Brain microvascular endothelial cell (primary cell): ENCODE measurements at regions not wholly inside any gene's neighbourhood (a gene's known extent, or its start where the extent isn't known, plus 50 kb on each side); places are given as distances from the start of the nearest gene placed in this dataset.
"Not testable (repeated sequence)": the region's sequence is repeated elsewhere in the genome, so short reads cannot be mapped to it uniquely, and the experiment has no call there.

Experiments used
- DNase-seq: peaks from one replicate; pipeline ENCODE4 v3.0.0-alpha.2; 2020
- H3K27ac ChIP-seq: fragments of 250-450 bp; sonication (Bioruptor Pico); 2 replicates; pipeline ENCODE4 v1.5.1; 2020; ENCODE audit warnings: mild to moderate bottlenecking, moderate library complexity
- H3K27me3 ChIP-seq: fragments of 250-450 bp; sonication (Bioruptor Pico); replicated peaks from 2 replicates; pipeline ENCODE4 v1.5.1; 2020; ENCODE audit warnings: mild to moderate bottlenecking
- H3K36me3 ChIP-seq: fragments of 250-450 bp; sonication (Bioruptor Pico); replicated peaks from 2 replicates; pipeline ENCODE4 v1.5.1; 2020; ENCODE audit warnings: mild to moderate bottlenecking
- H3K4me3 ChIP-seq: 2 replicates; pipeline ENCODE4 v1.5.1; 2011; ENCODE audit warnings: low read depth, mild to moderate bottlenecking, control low read depth, low read length, moderate library complexity
- CTCF ChIP-seq: IDR thresholded peaks from 2 replicates; pipeline ENCODE4 v1.5.1; 2011; ENCODE audit warnings: low read depth, mild to moderate bottlenecking, moderate library complexity, low read length, control low read depth, inconsistent platforms; ENCODE audit errors: missing control alignments
- in situ Hi-C: cut with HindIII; loops from 2 replicates; pipeline ENCODE4 v1.10.0; 2017; ENCODE audit warnings: low sequenced_read_pairs, low pct_ligation_motif_present

- no peaks in the 10 kb centered on the region for H3K36me3 ChIP-seq
- TF ChIP-seq CTCF: no peak
- DNase-seq: no peak
- no peak overlapping the region for H3K27ac ChIP-seq
- H3K4me3 ChIP-seq: no peak overlapping the region
- no peaks in the 10 kb centered on the region for H3K27me3 ChIP-seq
- in situ Hi-C loops: no loop called here
Observed at GRCh38 chr14:101689039-101689501, 72.4 kb upstream of the PPP2R5C start.

- DNase-seq, in situ Hi-C loops, H3K4me3 ChIP-seq, H3K27me3 ChIP-seq, H3K27ac ChIP-seq, H3K36me3 ChIP-seq: not testable (repeated sequence)
Observed at GRCh38 chr14:101689966-101690365, 71.5 kb upstream of the PPP2R5C start.

- in situ Hi-C loops: no loop called here
Observed at GRCh38 chr14:101695659-101696058, 65.8 kb upstream of the PPP2R5C start.

GRCh38 chr14:101704140-101704539, 57.4 kb upstream of the PPP2R5C start:
- DNase-seq: no peak
- TF ChIP-seq CTCF: no peak
- H3K36me3 ChIP-seq: no peaks in the 10 kb centered on the region
- no peak overlapping the region for H3K4me3 ChIP-seq
- peaks cover 4% of the 10 kb centered on the region for H3K27me3 ChIP-seq
- H3K27ac ChIP-seq: no peak overlapping the region
- in situ Hi-C loops: no loop called here

More at GRCh38 chr14:101695659-101696058, 65.8 kb upstream of the PPP2R5C start:
- no peak overlapping the region for H3K4me3 ChIP-seq
- H3K27ac ChIP-seq: no peak overlapping the region
- H3K36me3 ChIP-seq: no peaks in the 10 kb centered on the region
- no peak for DNase-seq
- H3K27me3 ChIP-seq: no peaks in the 10 kb centered on the region
- no peak for TF ChIP-seq CTCF

GRCh38 chr14:101705733-101706508, 55.6 kb upstream of the PPP2R5C start:
- H3K4me3 ChIP-seq: peak overlapping the region; percentile 9
- in situ Hi-C loops: no loop called here
- no peak for DNase-seq
- H3K36me3 ChIP-seq: no peaks in the 10 kb centered on the region
- no peak overlapping the region for H3K27ac ChIP-seq
- no peak for TF ChIP-seq CTCF
- H3K27me3 ChIP-seq: peaks cover 4% of the 10 kb centered on the region

- in situ Hi-C loops: no loop called here
- TF ChIP-seq CTCF: no peak
- peaks cover 4% of the 10 kb centered on the region for H3K27me3 ChIP-seq
- no peaks in the 10 kb centered on the region for H3K36me3 ChIP-seq
- no peak overlapping the region for H3K4me3 ChIP-seq
- H3K27ac ChIP-seq: no peak overlapping the region
- no peak for DNase-seq
Observed at GRCh38 chr14:101706509-101707067, 54.9 kb upstream of the PPP2R5C start.
